Thyroid gland (tissue), 4 donors: ENCODE measurements at regions not wholly inside any gene's neighbourhood (a gene's known extent, or its start where the extent isn't known, plus 50 kb on each side); places are given as distances from the start of the nearest gene placed in this dataset.

Source experiments
- CTCF ChIP-seq, 6 experiments: fragments of 200-600 bp in 3 of 6; fragments of 450-650 bp in 3 of 6; sonication (generic) in 3 of 6; IDR thresholded peaks; one replicate each; pipeline ENCODE4 v1.5.1; 2016 to 2019; ENCODE audit warnings: antibody characterized with exemption in 6 of 6, mild to moderate bottlenecking in 2 of 6, inconsistent platforms in 1 of 6, moderate library complexity in 1 of 6
- POLR2A ChIP-seq, 2 donors: fragments of 450-650 bp; IDR thresholded peaks; one replicate each; pipeline ENCODE4 v1.6.1; 2017; ENCODE audit warnings: antibody characterized with exemption in 2 of 2, mild to moderate bottlenecking in 2 of 2, moderate library complexity in 1 of 2

- TF ChIP-seq CTCF (IDR thresholded peaks at IDR 0.05) = no peak
- TF ChIP-seq POLR2A (IDR thresholded peaks at IDR 0.05) = no peak
These were observed 983.0 kb upstream of the PTPRD start for GRCh38 chr9:11595756-11596155.
